ENCODE measurements at regions not wholly inside any gene's neighbourhood (a gene's known extent, or its start where the extent isn't known, plus 50 kb on each side); places are given as distances from the start of the nearest gene placed in this dataset.

GRCh38 chr4:102153391-102153790 is 191.9 kb downstream of the SLC39A8 start:
- FAIRE-seq: no peak
- TF ChIP-seq JUN (IDR thresholded peaks at IDR 0.05; ENCODE audit: borderline replicate concordance, insufficient read depth, insufficient read length, low read depth) (no peak), CTCF (IDR thresholded peaks at IDR 0.05; ENCODE audit: extremely low read depth in 1 of 2, insufficient read depth in 1 of 2, low read depth in 1 of 2, low read length in 2 of 2) (no peak), GATA2 (IDR thresholded peaks at IDR 0.05; ENCODE audit: insufficient read depth, insufficient read length, low read depth, low read length) (no peak), POLR2AphosphoS5 (IDR thresholded peaks at IDR 0.05; ENCODE audit: insufficient read depth, low read depth, low read length) (no peak), FOS (IDR thresholded peaks at IDR 0.05; ENCODE audit: borderline replicate concordance, insufficient read depth, low read length) (no peak), EZH2 (IDR thresholded peaks at IDR 0.05; ENCODE audit: borderline replicate concordance, low read depth, low read length, severe bottlenecking) (no peak), MAX (IDR thresholded peaks at IDR 0.05; ENCODE audit: insufficient read depth, insufficient read length) (no peak), POLR2A (IDR thresholded peaks at IDR 0.05; ENCODE audit: low read depth, low read length) (no peak), MYC (IDR thresholded peaks at IDR 0.05; ENCODE audit: low read depth, low read length) (no peak)
- Histone ChIP-seq H3K27ac (ENCODE audit: insufficient read depth, low read depth, low read length) (no peak overlapping the region), H3K79me2 (ENCODE audit: control insufficient read depth, insufficient read depth, low read length) (no peaks in the 10 kb centered on the region), H3K9ac (replicated peaks; ENCODE audit: extremely low read depth, insufficient read depth, low read length) (no peak overlapping the region), H3K9me3 (replicated peaks; ENCODE audit: control insufficient read depth, insufficient read depth, low read length) (no peaks in the 10 kb centered on the region), H2AFZ (ENCODE audit: low read depth, low read length) (no peak overlapping the region), H3K9me1 (replicated peaks; ENCODE audit: control insufficient read depth, extremely low read depth, insufficient read depth, low read length) (no peaks in the 10 kb centered on the region), H3K36me3 (ENCODE audit: control insufficient read depth in 2 of 2, extremely low read depth in 1 of 2, insufficient read depth in 2 of 2, low read length in 2 of 2) (no peaks in the 10 kb centered on the region), H3K4me3 (replicated peaks in 1 of 3; ENCODE audit: insufficient read depth in 1 of 3, low read depth in 1 of 3, low read length in 3 of 3) (no peak overlapping the region), H3K4me1 (ENCODE audit: control insufficient read depth, extremely low read depth, insufficient read depth, low read length) (no peaks in the 10 kb centered on the region), H3K27me3 (ENCODE audit: control insufficient read depth in 2 of 2, insufficient read depth in 2 of 2, low read length in 2 of 2) (no peaks in the 10 kb centered on the region), H4K20me1 (replicated peaks; ENCODE audit: control insufficient read depth, extremely low read depth, insufficient read depth, low read length) (no peaks in the 10 kb centered on the region), H3K4me2 (ENCODE audit: insufficient read depth, low read length) (no peak overlapping the region)
- POLR2A ChIA-PET: no interaction called here
- BruUV-seq (replicated peaks): no TSS peak
- dilution Hi-C loops (cut with MboI; ENCODE audit: extremely low pct_ligation_motif_present, low sequenced_read_pairs) (no loop called here), intact Hi-C loops (cut with micrococcal nuclease) (no loop called here)
- CTCF ChIA-PET: no interaction called here
- DNase-seq (ENCODE audit: low read depth, low spot score): no peak
